H1 (cell line): ENCODE measurements at regions not wholly inside any gene's neighbourhood (a gene's known extent, or its start where the extent isn't known, plus 50 kb on each side); places are given as distances from the start of the nearest gene placed in this dataset.

Experiments used
- KDM4A ChIP-seq: IDR thresholded peaks from one replicate; pipeline ENCODE4 v1.7.1; 2012; ENCODE audit warnings: low read depth, mild to moderate bottlenecking, moderate library complexity, low read length, inconsistent platforms; ENCODE audit not compliant: severe bottlenecking
- USF2 ChIP-seq: IDR thresholded peaks from 2 replicates; pipeline ENCODE4 v1.6.1; 2011; ENCODE audit warnings: low read length, improper control_type of control experiment
- TF ChIP-seq, protein P1 (sequence below): fragments of 300-600 bp; sonication (generic); IDR thresholded peaks from 2 replicates; pipeline ENCODE4 v1.7.1; 2012; ENCODE audit warnings: low read length, moderate library complexity, mild to moderate bottlenecking, inconsistent platforms; ENCODE audit not compliant: insufficient replicate concordance

DNA sequence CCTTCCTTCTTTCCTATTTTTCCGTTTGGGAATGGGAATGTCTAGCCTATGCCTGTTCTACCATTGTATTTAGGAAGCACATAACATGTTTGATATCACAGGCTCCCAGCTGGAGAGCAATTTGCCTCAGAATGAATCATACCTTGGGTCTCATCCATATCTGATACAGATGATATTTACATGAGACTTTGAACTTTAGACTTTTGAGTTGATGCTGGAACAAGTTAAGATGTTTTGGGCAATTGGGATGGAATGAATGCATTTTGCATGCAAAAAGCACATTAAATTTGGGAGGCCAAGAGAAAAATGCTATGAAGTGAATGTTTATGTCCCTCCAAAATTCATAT lies 61.9 kb upstream of the BEGAIN start (continued):
- TF ChIP-seq, protein P1, sequence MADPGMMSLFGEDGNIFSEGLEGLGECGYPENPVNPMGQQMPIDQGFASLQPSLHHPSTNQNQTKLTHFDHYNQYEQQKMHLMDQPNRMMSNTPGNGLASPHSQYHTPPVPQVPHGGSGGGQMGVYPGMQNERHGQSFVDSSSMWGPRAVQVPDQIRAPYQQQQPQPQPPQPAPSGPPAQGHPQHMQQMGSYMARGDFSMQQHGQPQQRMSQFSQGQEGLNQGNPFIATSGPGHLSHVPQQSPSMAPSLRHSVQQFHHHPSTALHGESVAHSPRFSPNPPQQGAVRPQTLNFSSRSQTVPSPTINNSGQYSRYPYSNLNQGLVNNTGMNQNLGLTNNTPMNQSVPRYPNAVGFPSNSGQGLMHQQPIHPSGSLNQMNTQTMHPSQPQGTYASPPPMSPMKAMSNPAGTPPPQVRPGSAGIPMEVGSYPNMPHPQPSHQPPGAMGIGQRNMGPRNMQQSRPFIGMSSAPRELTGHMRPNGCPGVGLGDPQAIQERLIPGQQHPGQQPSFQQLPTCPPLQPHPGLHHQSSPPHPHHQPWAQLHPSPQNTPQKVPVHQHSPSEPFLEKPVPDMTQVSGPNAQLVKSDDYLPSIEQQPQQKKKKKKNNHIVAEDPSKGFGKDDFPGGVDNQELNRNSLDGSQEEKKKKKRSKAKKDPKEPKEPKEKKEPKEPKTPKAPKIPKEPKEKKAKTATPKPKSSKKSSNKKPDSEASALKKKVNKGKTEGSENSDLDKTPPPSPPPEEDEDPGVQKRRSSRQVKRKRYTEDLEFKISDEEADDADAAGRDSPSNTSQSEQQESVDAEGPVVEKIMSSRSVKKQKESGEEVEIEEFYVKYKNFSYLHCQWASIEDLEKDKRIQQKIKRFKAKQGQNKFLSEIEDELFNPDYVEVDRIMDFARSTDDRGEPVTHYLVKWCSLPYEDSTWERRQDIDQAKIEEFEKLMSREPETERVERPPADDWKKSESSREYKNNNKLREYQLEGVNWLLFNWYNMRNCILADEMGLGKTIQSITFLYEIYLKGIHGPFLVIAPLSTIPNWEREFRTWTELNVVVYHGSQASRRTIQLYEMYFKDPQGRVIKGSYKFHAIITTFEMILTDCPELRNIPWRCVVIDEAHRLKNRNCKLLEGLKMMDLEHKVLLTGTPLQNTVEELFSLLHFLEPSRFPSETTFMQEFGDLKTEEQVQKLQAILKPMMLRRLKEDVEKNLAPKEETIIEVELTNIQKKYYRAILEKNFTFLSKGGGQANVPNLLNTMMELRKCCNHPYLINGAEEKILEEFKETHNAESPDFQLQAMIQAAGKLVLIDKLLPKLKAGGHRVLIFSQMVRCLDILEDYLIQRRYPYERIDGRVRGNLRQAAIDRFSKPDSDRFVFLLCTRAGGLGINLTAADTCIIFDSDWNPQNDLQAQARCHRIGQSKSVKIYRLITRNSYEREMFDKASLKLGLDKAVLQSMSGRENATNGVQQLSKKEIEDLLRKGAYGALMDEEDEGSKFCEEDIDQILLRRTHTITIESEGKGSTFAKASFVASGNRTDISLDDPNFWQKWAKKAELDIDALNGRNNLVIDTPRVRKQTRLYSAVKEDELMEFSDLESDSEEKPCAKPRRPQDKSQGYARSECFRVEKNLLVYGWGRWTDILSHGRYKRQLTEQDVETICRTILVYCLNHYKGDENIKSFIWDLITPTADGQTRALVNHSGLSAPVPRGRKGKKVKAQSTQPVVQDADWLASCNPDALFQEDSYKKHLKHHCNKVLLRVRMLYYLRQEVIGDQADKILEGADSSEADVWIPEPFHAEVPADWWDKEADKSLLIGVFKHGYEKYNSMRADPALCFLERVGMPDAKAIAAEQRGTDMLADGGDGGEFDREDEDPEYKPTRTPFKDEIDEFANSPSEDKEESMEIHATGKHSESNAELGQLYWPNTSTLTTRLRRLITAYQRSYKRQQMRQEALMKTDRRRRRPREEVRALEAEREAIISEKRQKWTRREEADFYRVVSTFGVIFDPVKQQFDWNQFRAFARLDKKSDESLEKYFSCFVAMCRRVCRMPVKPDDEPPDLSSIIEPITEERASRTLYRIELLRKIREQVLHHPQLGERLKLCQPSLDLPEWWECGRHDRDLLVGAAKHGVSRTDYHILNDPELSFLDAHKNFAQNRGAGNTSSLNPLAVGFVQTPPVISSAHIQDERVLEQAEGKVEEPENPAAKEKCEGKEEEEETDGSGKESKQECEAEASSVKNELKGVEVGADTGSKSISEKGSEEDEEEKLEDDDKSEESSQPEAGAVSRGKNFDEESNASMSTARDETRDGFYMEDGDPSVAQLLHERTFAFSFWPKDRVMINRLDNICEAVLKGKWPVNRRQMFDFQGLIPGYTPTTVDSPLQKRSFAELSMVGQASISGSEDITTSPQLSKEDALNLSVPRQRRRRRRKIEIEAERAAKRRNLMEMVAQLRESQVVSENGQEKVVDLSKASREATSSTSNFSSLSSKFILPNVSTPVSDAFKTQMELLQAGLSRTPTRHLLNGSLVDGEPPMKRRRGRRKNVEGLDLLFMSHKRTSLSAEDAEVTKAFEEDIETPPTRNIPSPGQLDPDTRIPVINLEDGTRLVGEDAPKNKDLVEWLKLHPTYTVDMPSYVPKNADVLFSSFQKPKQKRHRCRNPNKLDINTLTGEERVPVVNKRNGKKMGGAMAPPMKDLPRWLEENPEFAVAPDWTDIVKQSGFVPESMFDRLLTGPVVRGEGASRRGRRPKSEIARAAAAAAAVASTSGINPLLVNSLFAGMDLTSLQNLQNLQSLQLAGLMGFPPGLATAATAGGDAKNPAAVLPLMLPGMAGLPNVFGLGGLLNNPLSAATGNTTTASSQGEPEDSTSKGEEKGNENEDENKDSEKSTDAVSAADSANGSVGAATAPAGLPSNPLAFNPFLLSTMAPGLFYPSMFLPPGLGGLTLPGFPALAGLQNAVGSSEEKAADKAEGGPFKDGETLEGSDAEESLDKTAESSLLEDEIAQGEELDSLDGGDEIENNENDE = no peak
- TF ChIP-seq KDM4A (no peak), USF2 (no peak)
